ENCODE measurements at regions not wholly inside any gene's neighbourhood (a gene's known extent, or its start where the extent isn't known, plus 50 kb on each side); places are given as distances from the start of the nearest gene placed in this dataset.

DNA sequence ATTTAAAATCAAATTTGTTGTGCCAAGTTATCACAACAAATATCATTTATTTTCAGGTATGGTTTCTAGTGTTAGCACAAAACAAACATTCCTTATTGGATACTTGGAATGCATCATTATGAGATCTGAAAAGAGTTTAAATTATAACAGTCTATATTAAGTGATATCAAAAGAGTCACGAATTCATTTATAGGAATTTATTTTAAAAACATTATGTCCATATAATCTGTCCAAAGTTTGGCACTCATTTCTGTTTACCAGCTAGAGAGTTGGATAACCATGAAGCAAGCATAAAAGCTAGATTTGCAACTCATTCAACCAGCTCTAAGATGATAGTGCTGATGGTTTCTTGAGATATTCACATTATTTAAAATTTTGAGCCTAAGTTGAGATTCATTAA is 453.2 kb downstream of the DOK5 start:
- no peak overlapping the region for H2AFZ ChIP-seq (ENCODE audit: low read length)
- H4K5ac ChIP-seq (ENCODE audit: insufficient read length, low read depth, low read length) = no peak overlapping the region
- no peak overlapping the region for H3K4me3 Mint-ChIP-seq
- no peaks in the 10 kb centered on the region for H3K79me1 ChIP-seq (ENCODE audit: insufficient read depth, low read depth, low read length, poor library complexity, severe bottlenecking)
- peaks cover 6 to 20% of the 10 kb centered on the region in 2 experiments; a peak in 4 of 5 replicates for H3K9me3 Mint-ChIP-seq
- H3T11ph ChIP-seq (ENCODE audit: low read length) = no peak overlapping the region
- no peaks in the 10 kb centered on the region for H3K79me2 ChIP-seq (ENCODE audit: insufficient read depth, low read length)
- no peak overlapping the region for H3K56ac ChIP-seq (ENCODE audit: insufficient read length, low read depth, low read length)
- H3K27ac Mint-ChIP-seq = no peak overlapping the region
- H3K14ac ChIP-seq (ENCODE audit: insufficient read depth, low read length) = no peak overlapping the region
- H2BK15ac ChIP-seq (ENCODE audit: low read depth, low read length) = no peak overlapping the region
- H3K27me3 Mint-ChIP-seq (ENCODE audit: low read depth) = no peaks in the 10 kb centered on the region
- DNase-seq = no peak
- H2BK120ac ChIP-seq (ENCODE audit: low read depth, low read length, poor library complexity, severe bottlenecking) = no peak overlapping the region
- no peak overlapping the region for H4K8ac ChIP-seq (replicated peaks; ENCODE audit: insufficient read length, low read depth, low read length)
- no peaks in the 10 kb centered on the region for H3K4me1 Mint-ChIP-seq
- no peaks in the 10 kb centered on the region for H3K23me2 ChIP-seq (ENCODE audit: insufficient read length, low read depth, low read length, poor library complexity, severe bottlenecking)
- no peak overlapping the region for H3K4me2 ChIP-seq (ENCODE audit: insufficient read depth, insufficient read length, low read length)
- no peak overlapping the region for H2BK5ac ChIP-seq (ENCODE audit: insufficient read length, low read length)
- no peaks in the 10 kb centered on the region for H3K9me3 ChIP-seq (ENCODE audit: control insufficient read depth, low read depth, low read length)
- no peak overlapping the region for H3K18ac ChIP-seq (ENCODE audit: insufficient read length, low read depth, low read length)
- H3K23ac ChIP-seq (ENCODE audit: insufficient read length, low read depth, low read length) = no peak overlapping the region
- no peak overlapping the region for H2BK12ac ChIP-seq (ENCODE audit: insufficient read length, low read depth, low read length)
- H3K27me3 ChIP-seq (ENCODE audit: insufficient read depth, low read length) = no peaks in the 10 kb centered on the region
- no peak overlapping the region for H3K27ac ChIP-seq (ENCODE audit: insufficient read length, low read depth, low read length)
- no peak overlapping the region for H2BK20ac ChIP-seq (ENCODE audit: low read depth, low read length, poor library complexity, severe bottlenecking)
- no peak overlapping the region for H4K91ac ChIP-seq (ENCODE audit: insufficient read length, low read depth, low read length)
- no peak overlapping the region for H3K4ac ChIP-seq (ENCODE audit: low read depth, low read length)
- H3K9ac ChIP-seq (ENCODE audit: extremely low read depth, insufficient read length, low read length) = no peak overlapping the region
- no peaks in the 10 kb centered on the region for H3K4me1 ChIP-seq (ENCODE audit: insufficient read depth, low read length)
- H2AK5ac ChIP-seq (ENCODE audit: insufficient read length, low read length) = no peak overlapping the region
- no peaks in the 10 kb centered on the region for H4K20me1 ChIP-seq (ENCODE audit: control insufficient read depth, insufficient read depth, insufficient read length)
- H3K36me3 Mint-ChIP-seq (ENCODE audit: insufficient read depth in 1 of 3, low read depth in 3 of 3) = peaks cover 0 to 6% (median 2%) of the 10 kb centered on the region in 3 experiments; a peak in 1 of 7 replicates
- no CpG with 5 or more reads among the region's 1 CpG for WGBS (ENCODE audit: extremely low coverage, insufficient read length, low lambda C conversion rate)
- TF ChIP-seq, protein P1, sequence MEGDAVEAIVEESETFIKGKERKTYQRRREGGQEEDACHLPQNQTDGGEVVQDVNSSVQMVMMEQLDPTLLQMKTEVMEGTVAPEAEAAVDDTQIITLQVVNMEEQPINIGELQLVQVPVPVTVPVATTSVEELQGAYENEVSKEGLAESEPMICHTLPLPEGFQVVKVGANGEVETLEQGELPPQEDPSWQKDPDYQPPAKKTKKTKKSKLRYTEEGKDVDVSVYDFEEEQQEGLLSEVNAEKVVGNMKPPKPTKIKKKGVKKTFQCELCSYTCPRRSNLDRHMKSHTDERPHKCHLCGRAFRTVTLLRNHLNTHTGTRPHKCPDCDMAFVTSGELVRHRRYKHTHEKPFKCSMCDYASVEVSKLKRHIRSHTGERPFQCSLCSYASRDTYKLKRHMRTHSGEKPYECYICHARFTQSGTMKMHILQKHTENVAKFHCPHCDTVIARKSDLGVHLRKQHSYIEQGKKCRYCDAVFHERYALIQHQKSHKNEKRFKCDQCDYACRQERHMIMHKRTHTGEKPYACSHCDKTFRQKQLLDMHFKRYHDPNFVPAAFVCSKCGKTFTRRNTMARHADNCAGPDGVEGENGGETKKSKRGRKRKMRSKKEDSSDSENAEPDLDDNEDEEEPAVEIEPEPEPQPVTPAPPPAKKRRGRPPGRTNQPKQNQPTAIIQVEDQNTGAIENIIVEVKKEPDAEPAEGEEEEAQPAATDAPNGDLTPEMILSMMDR (conservative IDR thresholded peaks at IDR 0.05) = no peak

Measured in H9 (cell line).